ENCODE measurements at regions not wholly inside any gene's neighbourhood (a gene's known extent, or its start where the extent isn't known, plus 50 kb on each side); places are given as distances from the start of the nearest gene placed in this dataset.
A peak's percentile ranks its signal among the peaks of the same experiment; 100 is the strongest.

DNA sequence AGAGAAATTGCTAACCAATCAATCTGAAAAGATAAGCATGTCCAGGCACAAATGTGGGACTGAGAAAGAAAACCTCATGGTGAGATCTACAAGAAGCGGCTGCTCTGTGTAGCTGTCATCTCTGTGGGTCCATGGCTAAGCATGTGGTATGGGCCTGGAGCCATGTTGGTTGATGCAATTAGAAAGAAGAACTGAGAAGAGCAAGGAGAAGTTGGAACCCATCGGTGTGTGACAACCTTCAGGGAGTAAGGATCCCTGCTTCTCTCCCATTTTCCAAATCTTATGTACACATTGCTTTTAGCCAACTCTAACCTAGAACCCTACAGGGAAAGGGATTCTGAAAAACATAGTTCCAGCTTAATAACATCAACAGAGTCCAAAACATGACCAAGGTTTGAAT, 890.2 kb downstream of the FSTL5 start:
- Histone ChIP-seq H3K23ac (ENCODE audit: low read length) (no peak overlapping the region), H3K4ac (ENCODE audit: low read depth, low read length) (no peak overlapping the region), H3K4me2 (ENCODE audit: low read length) (no peak overlapping the region), H4K12ac (ENCODE audit: low read depth, low read length) (no peak overlapping the region), H3K4me3 (ENCODE audit: low read depth, low read length) (no peak overlapping the region), H3K27me3 (ENCODE audit: insufficient read depth, low read length) (no peaks in the 10 kb centered on the region), H3K36me3 (ENCODE audit: control insufficient read depth in 1 of 2, insufficient read depth in 2 of 2, low read length in 2 of 2) (no peaks in the 10 kb centered on the region), H3K79me1 (ENCODE audit: low read length) (no peaks in the 10 kb centered on the region), H3K9ac (ENCODE audit: low read length) (no peak overlapping the region), H2BK12ac (ENCODE audit: low read length) (no peak overlapping the region), H3K18ac (ENCODE audit: low read length) (no peak overlapping the region), H3K9me3 (ENCODE audit: insufficient read depth, low read depth, low read length) (no peaks in the 10 kb centered on the region), H4K8ac (ENCODE audit: low read depth, low read length) (no peak overlapping the region), H2AFZ (ENCODE audit: insufficient read depth, low read length, poor library complexity) (no peak overlapping the region), H3K14ac (ENCODE audit: low read length) (no peak overlapping the region), H4K91ac (ENCODE audit: low read depth, low read length) (no peak overlapping the region), H2BK5ac (ENCODE audit: low read depth, low read length, poor library complexity) (no peak overlapping the region), H2BK120ac (ENCODE audit: insufficient read depth, low read length, poor library complexity) (no peak overlapping the region), H3K4me1 (ENCODE audit: control insufficient read depth in 1 of 2, insufficient read depth in 2 of 2, low read length in 2 of 2) (no peaks in the 10 kb centered on the region), H3K27ac (ENCODE audit: low read depth, low read length) (no peak overlapping the region), H3K79me2 (ENCODE audit: control insufficient read depth, insufficient read depth, low read length, poor library complexity) (no peaks in the 10 kb centered on the region), H2AK5ac (ENCODE audit: low read length) (no peak overlapping the region)
- no CpG with 5 or more reads among the region's 2 CpGs for WGBS (ENCODE audit: extremely low coverage, insufficient coverage, insufficient read length)
- no peak for DNase-seq

DNA sequence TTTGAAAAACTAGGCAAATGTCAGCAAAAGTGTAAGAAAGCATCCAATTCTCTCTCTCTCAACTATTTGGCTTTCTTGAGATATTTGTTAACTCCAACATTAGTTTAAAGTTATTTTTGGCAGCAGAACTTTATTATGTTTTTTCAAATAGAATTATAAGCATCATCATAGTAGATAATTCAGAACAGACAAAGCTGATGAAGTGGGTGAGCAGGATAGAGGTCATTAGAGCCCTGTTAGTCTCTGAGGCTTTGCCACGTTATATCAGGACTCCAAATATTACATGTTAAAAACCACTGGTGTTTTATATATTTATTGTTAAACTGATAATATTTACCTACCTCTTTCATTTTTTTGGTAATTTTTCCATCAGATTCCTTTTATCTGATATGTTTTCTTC, 903.0 kb downstream of the FSTL5 start:
- no peak overlapping the region for H2BK12ac ChIP-seq (ENCODE audit: low read length)
- no peak overlapping the region for H2BK5ac ChIP-seq (ENCODE audit: low read depth, low read length, poor library complexity)
- peaks cover 3% of the 10 kb centered on the region for H3K9me3 ChIP-seq (ENCODE audit: insufficient read depth, low read depth, low read length)
- H3K36me3 ChIP-seq (ENCODE audit: control insufficient read depth in 1 of 2, insufficient read depth in 2 of 2, low read length in 2 of 2), result no peaks in the 10 kb centered on the region
- H4K12ac ChIP-seq (ENCODE audit: low read depth, low read length), result no peak overlapping the region
- DNase-seq, result no peak
- no peak overlapping the region for H3K4me3 ChIP-seq (ENCODE audit: low read depth, low read length)
- no peak overlapping the region for H2BK120ac ChIP-seq (ENCODE audit: insufficient read depth, low read length, poor library complexity)
- no peak overlapping the region for H3K27ac ChIP-seq (ENCODE audit: low read depth, low read length)
- no peaks in the 10 kb centered on the region for H3K79me2 ChIP-seq (ENCODE audit: control insufficient read depth, insufficient read depth, low read length, poor library complexity)
- no peak overlapping the region for H3K23ac ChIP-seq (ENCODE audit: low read length)
- no peak overlapping the region for H2AFZ ChIP-seq (ENCODE audit: insufficient read depth, low read length, poor library complexity)
- H3K4me2 ChIP-seq (ENCODE audit: low read length), result no peak overlapping the region
- no peak overlapping the region for H3K9ac ChIP-seq (ENCODE audit: low read length)
- H3K4me1 ChIP-seq (ENCODE audit: control insufficient read depth in 1 of 2, insufficient read depth in 2 of 2, low read length in 2 of 2), result no peaks in the 10 kb centered on the region
- no CpG with 5 or more reads among the region's 1 CpG for WGBS (ENCODE audit: extremely low coverage, insufficient coverage, insufficient read length)
- no peak overlapping the region for H4K91ac ChIP-seq (ENCODE audit: low read depth, low read length)
- no peaks in the 10 kb centered on the region for H3K27me3 ChIP-seq (ENCODE audit: insufficient read depth, low read length)
- H3K79me1 ChIP-seq (ENCODE audit: low read length), result no peaks in the 10 kb centered on the region
- no peak overlapping the region for H3K14ac ChIP-seq (ENCODE audit: low read length)
- H3K4ac ChIP-seq (ENCODE audit: low read depth, low read length), result no peak overlapping the region
- no peak overlapping the region for H3K18ac ChIP-seq (ENCODE audit: low read length)
- H2AK5ac ChIP-seq (ENCODE audit: low read length), result no peak overlapping the region
- H4K8ac ChIP-seq (ENCODE audit: low read depth, low read length), result no peak overlapping the region

DNA sequence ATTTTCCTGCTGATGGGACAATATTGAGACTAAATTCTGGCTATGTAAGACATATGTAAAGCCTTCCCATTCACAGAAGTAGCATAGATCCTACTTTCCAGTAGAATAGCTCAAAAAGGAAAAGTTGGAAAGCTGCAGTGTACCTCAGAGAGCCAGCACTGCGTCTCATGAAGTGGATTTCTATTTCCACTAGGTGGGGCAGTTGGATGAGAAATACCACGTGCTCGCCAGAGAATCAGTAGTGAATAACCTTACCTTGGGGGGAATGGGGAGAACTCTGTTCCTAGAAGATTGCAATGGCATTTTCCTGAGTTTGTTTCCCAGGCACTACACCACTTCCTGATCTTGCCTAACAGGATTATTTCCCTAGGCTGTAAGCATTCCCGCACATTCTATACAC, 907.1 kb downstream of the FSTL5 start:
- no peak overlapping the region for H4K91ac ChIP-seq (ENCODE audit: low read depth, low read length)
- WGBS (ENCODE audit: extremely low coverage, insufficient coverage, insufficient read length), result no CpG with 5 or more reads among the region's 4 CpGs
- peak in 1 of 2 donors; percentile 2 for DNase-seq
- no peak overlapping the region for H3K18ac ChIP-seq (ENCODE audit: low read length)
- H3K27ac ChIP-seq (ENCODE audit: low read depth, low read length), result no peak overlapping the region
- H2BK120ac ChIP-seq (ENCODE audit: insufficient read depth, low read length, poor library complexity), result no peak overlapping the region
- H3K27me3 ChIP-seq (ENCODE audit: insufficient read depth, low read length), result no peaks in the 10 kb centered on the region
- H3K4ac ChIP-seq (ENCODE audit: low read depth, low read length), result no peak overlapping the region
- no peak overlapping the region for H2BK12ac ChIP-seq (ENCODE audit: low read length)
- H3K4me3 ChIP-seq (ENCODE audit: low read depth, low read length), result no peak overlapping the region
- no peak overlapping the region for H3K23ac ChIP-seq (ENCODE audit: low read length)
- H3K4me1 ChIP-seq (ENCODE audit: control insufficient read depth in 1 of 2, insufficient read depth in 2 of 2, low read length in 2 of 2), result no peaks in the 10 kb centered on the region
- no peak overlapping the region for H3K4me2 ChIP-seq (ENCODE audit: low read length)
- H2BK5ac ChIP-seq (ENCODE audit: low read depth, low read length, poor library complexity), result no peak overlapping the region
- H3K9me3 ChIP-seq (ENCODE audit: insufficient read depth, low read depth, low read length), result peaks cover 3% of the 10 kb centered on the region
- no peak overlapping the region for H4K12ac ChIP-seq (ENCODE audit: low read depth, low read length)
- H2AK5ac ChIP-seq (ENCODE audit: low read length), result no peak overlapping the region
- H2AFZ ChIP-seq (ENCODE audit: insufficient read depth, low read length, poor library complexity), result no peak overlapping the region
- H4K8ac ChIP-seq (ENCODE audit: low read depth, low read length), result no peak overlapping the region
- no peaks in the 10 kb centered on the region for H3K79me1 ChIP-seq (ENCODE audit: low read length)
- no peak overlapping the region for H3K14ac ChIP-seq (ENCODE audit: low read length)
- no peak overlapping the region for H3K9ac ChIP-seq (ENCODE audit: low read length)
- H3K36me3 ChIP-seq (ENCODE audit: control insufficient read depth in 1 of 2, insufficient read depth in 2 of 2, low read length in 2 of 2), result peaks cover 0 to 2% of the 10 kb centered on the region in 2 experiments
- H3K79me2 ChIP-seq (ENCODE audit: control insufficient read depth, insufficient read depth, low read length, poor library complexity), result no peaks in the 10 kb centered on the region

DNA sequence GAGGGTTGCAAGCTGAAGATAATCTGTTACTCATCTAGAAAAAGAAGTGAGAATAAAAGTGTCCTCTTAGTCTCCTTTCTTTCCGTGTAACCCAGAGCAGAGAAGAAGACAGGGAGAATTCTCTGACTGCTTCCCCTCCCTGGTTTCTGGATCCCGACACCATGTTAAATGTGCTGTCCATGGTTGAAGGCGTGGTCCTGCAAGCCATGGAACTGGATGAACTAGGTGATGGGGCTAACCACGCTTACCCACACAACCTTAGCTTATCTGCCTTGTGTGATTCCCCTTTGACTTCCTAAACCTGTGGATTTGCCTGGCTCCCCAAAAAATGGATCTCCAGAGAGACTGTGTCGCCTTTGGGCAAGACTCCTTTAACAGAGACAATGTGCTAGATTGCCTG, 907.6 kb downstream of the FSTL5 start:
- Histone ChIP-seq H4K8ac (ENCODE audit: low read depth, low read length) (no peak overlapping the region), H3K79me2 (ENCODE audit: control insufficient read depth, insufficient read depth, low read length, poor library complexity) (no peaks in the 10 kb centered on the region), H3K9me3 (ENCODE audit: insufficient read depth, low read depth, low read length) (peaks cover 3% of the 10 kb centered on the region), H3K27me3 (ENCODE audit: insufficient read depth, low read length) (no peaks in the 10 kb centered on the region), H3K18ac (ENCODE audit: low read length) (no peak overlapping the region), H3K4me1 (ENCODE audit: control insufficient read depth in 1 of 2, insufficient read depth in 2 of 2, low read length in 2 of 2) (no peaks in the 10 kb centered on the region), H3K14ac (ENCODE audit: low read length) (no peak overlapping the region), H4K12ac (ENCODE audit: low read depth, low read length) (no peak overlapping the region), H3K79me1 (ENCODE audit: low read length) (no peaks in the 10 kb centered on the region), H2BK5ac (ENCODE audit: low read depth, low read length, poor library complexity) (no peak overlapping the region), H3K4me2 (ENCODE audit: low read length) (no peak overlapping the region), H3K23ac (ENCODE audit: low read length) (no peak overlapping the region), H3K9ac (ENCODE audit: low read length) (no peak overlapping the region), H2AFZ (ENCODE audit: insufficient read depth, low read length, poor library complexity) (no peak overlapping the region), H3K4me3 (ENCODE audit: low read depth, low read length) (no peak overlapping the region), H2BK120ac (ENCODE audit: insufficient read depth, low read length, poor library complexity) (no peak overlapping the region), H3K4ac (ENCODE audit: low read depth, low read length) (no peak overlapping the region), H4K91ac (ENCODE audit: low read depth, low read length) (no peak overlapping the region), H3K36me3 (ENCODE audit: control insufficient read depth in 1 of 2, insufficient read depth in 2 of 2, low read length in 2 of 2) (peaks cover 0 to 2% of the 10 kb centered on the region in 2 experiments), H2AK5ac (ENCODE audit: low read length) (no peak overlapping the region), H2BK12ac (ENCODE audit: low read length) (no peak overlapping the region), H3K27ac (ENCODE audit: low read depth, low read length) (no peak overlapping the region)
- DNase-seq, result no peak
- WGBS (ENCODE audit: extremely low coverage, insufficient coverage, insufficient read length), result no CpG with 5 or more reads among the region's 5 CpGs
